SJSA1 (cell line): ENCODE measurements at regions not wholly inside any gene's neighbourhood (a gene's known extent, or its start where the extent isn't known, plus 50 kb on each side); places are given as distances from the start of the nearest gene placed in this dataset.

Experiments used
- DNase-seq, 2 experiments: peaks; one replicate each; pipeline ENCODE4 v3.0.0-alpha.2; 2015 to 2020; ENCODE audit warnings: low spot score in 2 of 2, low read depth in 1 of 2
- H3K27ac ChIP-seq: fragments of 250-450 bp; sonication (Bioruptor Pico); 2 replicates; pipeline ENCODE4 v1.5.1; 2020; ENCODE audit warnings: mild to moderate bottlenecking, moderate library complexity
- H3K27me3 ChIP-seq: fragments of 250-450 bp; sonication (Bioruptor Pico); replicated peaks from 2 replicates; pipeline ENCODE4 v1.5.1; 2020; ENCODE audit warnings: mild to moderate bottlenecking, moderate library complexity
- H3K36me3 ChIP-seq: fragments of 250-450 bp; sonication (Bioruptor Pico); 2 replicates; pipeline ENCODE4 v1.5.1; 2020; ENCODE audit warnings: mild to moderate bottlenecking
- H3K4me1 ChIP-seq: fragments of 250-450 bp; sonication (Bioruptor Pico); replicated peaks from 2 replicates; pipeline ENCODE4 v1.6.1; 2021; ENCODE audit warnings: mild to moderate bottlenecking
- H3K4me3 ChIP-seq: fragments of 250-450 bp; sonication (Bioruptor Pico); 2 replicates; pipeline ENCODE4 v1.5.1; 2020; ENCODE audit warnings: mild to moderate bottlenecking
- H3K9me3 ChIP-seq: fragments of 250-450 bp; sonication (Bioruptor Pico); replicated peaks from 2 replicates; pipeline ENCODE4 v1.5.1; 2020; ENCODE audit warnings: mild to moderate bottlenecking

- Histone ChIP-seq H3K27me3 (0 out of 2 replicates have a peak, but pooled peaks cover 3% of the 10 kb centered on the region), H3K4me1 (no peaks in the 10 kb centered on the region), H3K27ac (no peak overlapping the region), H3K4me3 (no peak overlapping the region), H3K9me3 (no peaks in the 10 kb centered on the region), H3K36me3 (no peaks in the 10 kb centered on the region)
- DNase-seq: no peak
Observed at GRCh38 chr15:29429584-29429983, 160.0 kb upstream of the NSMCE3 start.

GRCh38 chr15:29428925-29429573 is 159.4 kb upstream of the NSMCE3 start:
- no peaks in the 10 kb centered on the region for H3K4me1 ChIP-seq
- no peak for DNase-seq

GRCh38 chr15:29425864-29426263 is 156.2 kb upstream of the NSMCE3 start:
- Histone ChIP-seq H3K4me1 (no peaks in the 10 kb centered on the region), H3K27me3 (no peaks in the 10 kb centered on the region), H3K27ac (no peak overlapping the region), H3K36me3 (no peaks in the 10 kb centered on the region), H3K4me3 (no peak overlapping the region), H3K9me3 (no peaks in the 10 kb centered on the region)
- no peak for DNase-seq

More at GRCh38 chr15:29428925-29429573, 159.4 kb upstream of the NSMCE3 start:
- H3K27ac ChIP-seq: no peak overlapping the region
- no peaks in the 10 kb centered on the region for H3K36me3 ChIP-seq
- no peaks in the 10 kb centered on the region for H3K27me3 ChIP-seq
- no peak overlapping the region for H3K4me3 ChIP-seq
- no peaks in the 10 kb centered on the region for H3K9me3 ChIP-seq

GRCh38 chr15:29424118-29424517 is 154.5 kb upstream of the NSMCE3 start:
- no peak overlapping the region for H3K4me3 ChIP-seq
- H3K4me1 ChIP-seq: no peaks in the 10 kb centered on the region
- no peaks in the 10 kb centered on the region for H3K36me3 ChIP-seq
- DNase-seq: no peak
- no peaks in the 10 kb centered on the region for H3K9me3 ChIP-seq
- no peaks in the 10 kb centered on the region for H3K27me3 ChIP-seq
- no peak overlapping the region for H3K27ac ChIP-seq

- no peak for DNase-seq
- Histone ChIP-seq H3K9me3 (no peaks in the 10 kb centered on the region), H3K27me3 (no peaks in the 10 kb centered on the region), H3K4me3 (no peak overlapping the region), H3K4me1 (no peaks in the 10 kb centered on the region), H3K27ac (no peak overlapping the region), H3K36me3 (no peaks in the 10 kb centered on the region)
Observed at GRCh38 chr15:29422606-29423005, 153.0 kb upstream of the NSMCE3 start.

GRCh38 chr15:29420188-29420587 is 150.6 kb upstream of the NSMCE3 start:
- no peaks in the 10 kb centered on the region for H3K36me3 ChIP-seq
- H3K27me3 ChIP-seq: no peaks in the 10 kb centered on the region
- no peaks in the 10 kb centered on the region for H3K9me3 ChIP-seq
- H3K4me1 ChIP-seq: no peaks in the 10 kb centered on the region
- DNase-seq: no peak
- no peak overlapping the region for H3K27ac ChIP-seq
- no peak overlapping the region for H3K4me3 ChIP-seq

GRCh38 chr15:29418931-29419330 is 149.3 kb upstream of the NSMCE3 start:
- Histone ChIP-seq H3K27me3 (no peaks in the 10 kb centered on the region), H3K4me3 (no peak overlapping the region), H3K36me3 (no peaks in the 10 kb centered on the region), H3K9me3 (no peaks in the 10 kb centered on the region), H3K4me1 (no peaks in the 10 kb centered on the region), H3K27ac (no peak overlapping the region)
- DNase-seq: no peak

- Histone ChIP-seq H3K27me3 (no peaks in the 10 kb centered on the region), H3K4me3 (no peak overlapping the region), H3K4me1 (no peaks in the 10 kb centered on the region), H3K9me3 (no peaks in the 10 kb centered on the region), H3K36me3 (no peaks in the 10 kb centered on the region), H3K27ac (no peak overlapping the region)
- no peak for DNase-seq
Observed at GRCh38 chr15:29418178-29418577, 148.6 kb upstream of the NSMCE3 start.

- no peak overlapping the region for H3K4me3 ChIP-seq
- H3K9me3 ChIP-seq: no peaks in the 10 kb centered on the region
- no peaks in the 10 kb centered on the region; the same call in 1 of the 2 replicates for H3K27me3 ChIP-seq
- H3K36me3 ChIP-seq: no peaks in the 10 kb centered on the region
- DNase-seq: no peak
- no peaks in the 10 kb centered on the region for H3K4me1 ChIP-seq
- H3K27ac ChIP-seq: no peak overlapping the region
Observed at GRCh38 chr15:29411299-29411698, 141.7 kb upstream of the NSMCE3 start.

GRCh38 chr15:29410338-29410737 is 140.7 kb upstream of the NSMCE3 start:
- Histone ChIP-seq H3K4me3 (no peak overlapping the region), H3K36me3 (no peaks in the 10 kb centered on the region), H3K9me3 (no peaks in the 10 kb centered on the region), H3K27me3 (no peaks in the 10 kb centered on the region; the same call in 1 of the 2 replicates), H3K4me1 (no peaks in the 10 kb centered on the region), H3K27ac (no peak overlapping the region)
- no peak for DNase-seq

GRCh38 chr15:29409890-29410289 is 140.3 kb upstream of the NSMCE3 start:
- Histone ChIP-seq H3K9me3 (no peaks in the 10 kb centered on the region), H3K4me1 (no peaks in the 10 kb centered on the region), H3K4me3 (no peak overlapping the region), H3K27me3 (no peaks in the 10 kb centered on the region; the same call in 1 of the 2 replicates), H3K36me3 (no peaks in the 10 kb centered on the region), H3K27ac (no peak overlapping the region)
- no peak for DNase-seq

GRCh38 chr15:29405564-29405963 is 135.9 kb upstream of the NSMCE3 start:
- no peak for DNase-seq
- Histone ChIP-seq H3K4me3 (no peak overlapping the region), H3K27me3 (peaks cover 3% of the 10 kb centered on the region), H3K36me3 (no peaks in the 10 kb centered on the region), H3K4me1 (no peaks in the 10 kb centered on the region), H3K27ac (no peak overlapping the region), H3K9me3 (no peaks in the 10 kb centered on the region)

GRCh38 chr15:29403772-29404171 is 134.2 kb upstream of the NSMCE3 start:
- Histone ChIP-seq H3K4me1 (no peaks in the 10 kb centered on the region), H3K27me3 (peaks cover 3% of the 10 kb centered on the region), H3K9me3 (no peaks in the 10 kb centered on the region), H3K27ac (no peak overlapping the region), H3K4me3 (no peak overlapping the region), H3K36me3 (no peaks in the 10 kb centered on the region)
- no peak for DNase-seq

GRCh38 chr15:29401644-29402043 is 132.0 kb upstream of the NSMCE3 start:
- Histone ChIP-seq H3K27me3 (peaks cover 3% of the 10 kb centered on the region), H3K36me3 (no peaks in the 10 kb centered on the region), H3K27ac (no peak overlapping the region), H3K4me3 (no peak overlapping the region), H3K9me3 (no peaks in the 10 kb centered on the region), H3K4me1 (no peaks in the 10 kb centered on the region)
- no peak for DNase-seq

GRCh38 chr15:29400701-29401100 is 131.1 kb upstream of the NSMCE3 start:
- peaks cover 3% of the 10 kb centered on the region for H3K27me3 ChIP-seq
- H3K4me3 ChIP-seq: no peak overlapping the region
- H3K9me3 ChIP-seq: no peaks in the 10 kb centered on the region
- H3K36me3 ChIP-seq: no peaks in the 10 kb centered on the region
- no peak overlapping the region for H3K27ac ChIP-seq
- no peaks in the 10 kb centered on the region for H3K4me1 ChIP-seq
- DNase-seq: no peak
